ENCODE measurements at regions not wholly inside any gene's neighbourhood (a gene's known extent, or its start where the extent isn't known, plus 50 kb on each side); places are given as distances from the start of the nearest gene placed in this dataset.

DNA sequence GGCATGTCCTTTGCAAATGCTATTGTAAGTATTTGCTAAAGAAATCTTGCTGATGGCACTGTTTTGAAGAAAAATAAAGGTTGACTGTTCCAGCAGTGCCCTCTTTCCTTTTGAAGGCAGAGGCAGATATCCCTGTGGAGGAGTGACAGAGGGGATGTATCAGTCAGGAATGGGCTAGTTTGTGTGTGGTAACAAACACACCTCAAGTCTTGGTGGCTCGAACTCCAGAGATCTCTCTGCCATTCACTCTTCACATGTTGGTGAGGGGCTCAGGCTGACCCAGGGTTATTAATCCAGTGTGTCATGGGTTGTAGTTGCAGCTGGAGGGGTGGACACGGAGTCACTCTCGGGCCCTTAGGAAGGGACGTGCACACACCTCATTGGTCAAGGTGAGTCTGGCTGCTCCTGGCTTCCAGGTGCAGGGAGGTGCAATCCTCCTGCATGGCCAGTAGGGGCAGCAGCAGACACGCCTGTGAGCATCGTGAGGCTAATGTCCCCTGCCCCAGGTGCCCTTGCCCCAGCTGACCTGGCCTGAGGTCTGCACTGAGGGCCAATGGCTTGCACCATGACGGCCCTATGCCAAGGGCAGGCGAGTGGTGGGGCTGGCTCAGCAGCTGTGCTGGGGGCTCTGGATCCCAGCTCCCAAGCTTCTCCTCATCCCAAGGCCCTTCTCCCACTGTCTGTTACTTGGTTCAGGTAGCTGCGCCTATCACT is 146.5 kb downstream of the ASB1 start:
- H3K36me3 ChIP-seq (ENCODE audit: low read length): no peaks in the 10 kb centered on the region
- no peaks in the 10 kb centered on the region for H4K20me1 ChIP-seq (ENCODE audit: low read depth, low read length)
- no peaks in the 10 kb centered on the region for H3F3A ChIP-seq (ENCODE audit: insufficient read depth)
- no peaks in the 10 kb centered on the region for H3K9me3 ChIP-seq (ENCODE audit: insufficient read depth, low read length)
- H3K9me2 ChIP-seq (replicated peaks; ENCODE audit: insufficient read depth, low read length): no peaks in the 10 kb centered on the region
- no peak overlapping the region for H3K4me3 ChIP-seq (ENCODE audit: insufficient read depth, low read length, poor library complexity, severe bottlenecking)
- TF ChIP-seq, protein P1, sequence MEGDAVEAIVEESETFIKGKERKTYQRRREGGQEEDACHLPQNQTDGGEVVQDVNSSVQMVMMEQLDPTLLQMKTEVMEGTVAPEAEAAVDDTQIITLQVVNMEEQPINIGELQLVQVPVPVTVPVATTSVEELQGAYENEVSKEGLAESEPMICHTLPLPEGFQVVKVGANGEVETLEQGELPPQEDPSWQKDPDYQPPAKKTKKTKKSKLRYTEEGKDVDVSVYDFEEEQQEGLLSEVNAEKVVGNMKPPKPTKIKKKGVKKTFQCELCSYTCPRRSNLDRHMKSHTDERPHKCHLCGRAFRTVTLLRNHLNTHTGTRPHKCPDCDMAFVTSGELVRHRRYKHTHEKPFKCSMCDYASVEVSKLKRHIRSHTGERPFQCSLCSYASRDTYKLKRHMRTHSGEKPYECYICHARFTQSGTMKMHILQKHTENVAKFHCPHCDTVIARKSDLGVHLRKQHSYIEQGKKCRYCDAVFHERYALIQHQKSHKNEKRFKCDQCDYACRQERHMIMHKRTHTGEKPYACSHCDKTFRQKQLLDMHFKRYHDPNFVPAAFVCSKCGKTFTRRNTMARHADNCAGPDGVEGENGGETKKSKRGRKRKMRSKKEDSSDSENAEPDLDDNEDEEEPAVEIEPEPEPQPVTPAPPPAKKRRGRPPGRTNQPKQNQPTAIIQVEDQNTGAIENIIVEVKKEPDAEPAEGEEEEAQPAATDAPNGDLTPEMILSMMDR (IDR thresholded peaks at IDR 0.05; ENCODE audit: insufficient read depth, low read length, poor library complexity, severe bottlenecking): peak; percentile 54
- no peak for TF ChIP-seq EZH2phosphoT487 (conservative IDR thresholded peaks at IDR 0.05; ENCODE audit: low read length)
- no peaks in the 10 kb centered on the region for H3K79me2 ChIP-seq (ENCODE audit: insufficient read depth, low read length)
- no peak overlapping the region for H3K27ac ChIP-seq (ENCODE audit: low read depth, low read length)
- H2AFZ ChIP-seq (ENCODE audit: low read depth, low read length, severe bottlenecking): no peak overlapping the region
- H3K27me3 ChIP-seq (ENCODE audit: low read length): no peaks in the 10 kb centered on the region
- no peak overlapping the region for H3K9ac ChIP-seq (ENCODE audit: low read length)
- H3K4me2 ChIP-seq (ENCODE audit: low read depth, low read length, poor library complexity, severe bottlenecking): no peak overlapping the region

DNA sequence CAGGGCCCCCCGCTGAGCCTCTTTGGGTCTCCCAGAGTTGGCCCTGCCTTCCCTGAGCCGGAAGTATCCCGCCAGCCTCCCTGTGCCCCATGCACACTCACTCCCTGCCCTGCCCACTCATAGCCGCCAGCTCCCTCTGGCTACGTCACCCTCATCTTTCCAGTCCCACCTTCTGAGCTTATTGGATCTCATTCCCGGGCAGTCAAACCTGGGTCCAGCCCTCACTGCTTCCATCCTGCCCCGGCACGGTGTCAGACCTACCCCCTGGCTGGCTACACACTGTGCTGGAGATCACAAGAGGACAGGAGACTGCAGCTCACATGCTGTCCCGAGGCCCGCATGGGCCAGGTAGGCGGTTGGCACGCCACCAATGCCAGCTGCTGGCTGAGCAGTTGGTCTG is 147.2 kb downstream of the ASB1 start:
- Histone ChIP-seq H3K4me3 (ENCODE audit: insufficient read depth, low read length, poor library complexity, severe bottlenecking) (no peak overlapping the region), H3K9ac (ENCODE audit: low read length) (no peak overlapping the region), H3K36me3 (ENCODE audit: low read length) (no peaks in the 10 kb centered on the region), H3F3A (ENCODE audit: insufficient read depth) (no peaks in the 10 kb centered on the region), H3K9me3 (ENCODE audit: insufficient read depth, low read length) (no peaks in the 10 kb centered on the region), H2AFZ (ENCODE audit: low read depth, low read length, severe bottlenecking) (no peak overlapping the region), H3K9me2 (replicated peaks; ENCODE audit: insufficient read depth, low read length) (no peaks in the 10 kb centered on the region), H3K79me2 (ENCODE audit: insufficient read depth, low read length) (no peaks in the 10 kb centered on the region), H3K27ac (ENCODE audit: low read depth, low read length) (no peak overlapping the region), H3K27me3 (ENCODE audit: low read length) (no peaks in the 10 kb centered on the region), H3K4me2 (ENCODE audit: low read depth, low read length, poor library complexity, severe bottlenecking) (no peak overlapping the region), H4K20me1 (ENCODE audit: low read depth, low read length) (no peaks in the 10 kb centered on the region)
- TF ChIP-seq, protein P1 (IDR thresholded peaks at IDR 0.05; ENCODE audit: insufficient read depth, low read length, poor library complexity, severe bottlenecking): no peak
- TF ChIP-seq EZH2phosphoT487 (conservative IDR thresholded peaks at IDR 0.05; ENCODE audit: low read length): no peak

DNA sequence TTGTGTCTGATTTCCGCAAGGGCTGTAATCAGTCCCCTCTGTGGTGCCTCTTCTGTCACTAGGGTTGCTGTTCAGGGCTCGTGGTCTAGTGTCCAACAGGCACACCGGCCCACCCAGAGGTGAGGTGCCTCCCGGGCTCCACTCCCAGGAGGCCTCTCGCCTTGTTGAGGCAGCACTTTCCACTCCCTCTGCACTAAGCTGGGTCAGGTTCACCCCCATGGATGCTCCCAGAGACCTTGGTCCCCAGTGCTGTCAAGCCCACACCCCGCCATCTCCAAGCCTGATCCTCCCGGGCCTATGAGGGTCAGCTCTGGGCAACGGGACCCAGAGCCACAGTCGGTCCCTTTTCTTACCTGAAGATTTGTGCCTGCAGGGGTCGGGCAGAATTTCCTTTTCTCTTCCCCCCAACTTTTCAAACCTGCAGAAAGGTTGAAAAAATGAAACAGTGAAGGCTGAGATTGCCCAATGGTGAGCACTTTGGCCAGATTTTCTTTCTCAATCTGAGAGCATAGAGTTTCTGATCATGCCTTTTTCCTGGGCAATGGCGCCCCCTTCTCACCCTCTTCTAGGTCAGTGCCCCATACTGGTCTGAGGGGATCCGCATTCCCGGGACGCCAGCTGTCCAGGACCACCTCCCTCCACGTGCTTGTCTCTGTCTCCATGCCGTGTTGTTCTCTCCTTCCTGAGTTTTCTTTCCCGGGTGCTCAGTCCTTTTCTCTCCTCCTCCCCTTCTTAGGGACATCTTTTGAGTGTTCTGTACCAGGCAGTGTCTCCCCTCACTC is 148.0 kb downstream of the ASB1 start:
- TF ChIP-seq, protein P1 (IDR thresholded peaks at IDR 0.05; ENCODE audit: insufficient read depth, low read length, poor library complexity, severe bottlenecking): no peak
- no peak for TF ChIP-seq EZH2phosphoT487 (conservative IDR thresholded peaks at IDR 0.05; ENCODE audit: low read length)
- H3K27me3 ChIP-seq (ENCODE audit: low read length): no peaks in the 10 kb centered on the region
- H3K36me3 ChIP-seq (ENCODE audit: low read length): no peaks in the 10 kb centered on the region
- H4K20me1 ChIP-seq (ENCODE audit: low read depth, low read length): no peaks in the 10 kb centered on the region
- H3K4me2 ChIP-seq (ENCODE audit: low read depth, low read length, poor library complexity, severe bottlenecking): no peak overlapping the region
- no peak overlapping the region for H3K27ac ChIP-seq (ENCODE audit: low read depth, low read length)
- H3K4me3 ChIP-seq (ENCODE audit: insufficient read depth, low read length, poor library complexity, severe bottlenecking): no peak overlapping the region
- H3K9me2 ChIP-seq (replicated peaks; ENCODE audit: insufficient read depth, low read length): no peaks in the 10 kb centered on the region
- H3K9me3 ChIP-seq (ENCODE audit: insufficient read depth, low read length): no peaks in the 10 kb centered on the region
- H3K9ac ChIP-seq (ENCODE audit: low read length): no peak overlapping the region
- H3K79me2 ChIP-seq (ENCODE audit: insufficient read depth, low read length): no peaks in the 10 kb centered on the region
- no peaks in the 10 kb centered on the region for H3F3A ChIP-seq (ENCODE audit: insufficient read depth)
- H2AFZ ChIP-seq (ENCODE audit: low read depth, low read length, severe bottlenecking): no peak overlapping the region
